ENCODE measurements at regions not wholly inside any gene's neighbourhood (a gene's known extent, or its start where the extent isn't known, plus 50 kb on each side); places are given as distances from the start of the nearest gene placed in this dataset.

GRCh38 chr9:708182-708550 lies 133.3 kb upstream of the DMRT1 start:
- Histone ChIP-seq H3K9me3 (no peaks in the 10 kb centered on the region), H3K36me3 (replicated peaks in 1 of 2; ENCODE audit: insufficient read depth in 1 of 2, low read depth in 2 of 2) (peaks cover 0 to 13% of the 10 kb centered on the region in 2 donors), H3K4me1 (peaks cover 65% of the 10 kb centered on the region), H3K27ac (peak overlapping the region; percentile 68 to 77 (median 73)), H3K27me3 (no peaks in the 10 kb centered on the region), H3K4me3 (no peak overlapping the region)
- WGBS, 2 donors: 3 to 13% methylated on average over 7 of the region's 7 CpGs
- TF ChIP-seq CTCF (IDR thresholded peaks at IDR 0.05) (no peak), POLR2A (IDR thresholded peaks at IDR 0.05) (no peak)
- ATAC-seq (no peak), DNase-seq (peak in 1 of 4 donors; percentile 38)
- intact Hi-C loops (cut with DNase I): no loop called here

- Histone ChIP-seq H3K36me3 (replicated peaks in 1 of 2; ENCODE audit: insufficient read depth in 1 of 2, low read depth in 2 of 2) (peaks cover 0 to 13% of the 10 kb centered on the region in 2 donors), H3K27me3 (no peaks in the 10 kb centered on the region), H3K4me1 (peaks cover 68% of the 10 kb centered on the region), H3K27ac (peak overlapping the region; percentile 68 to 77 (median 73)), H3K9me3 (no peaks in the 10 kb centered on the region), H3K4me3 (peak overlapping the region in 1 of 2 donors; percentile 1)
- TF ChIP-seq POLR2A (IDR thresholded peaks at IDR 0.05): peak in 2 of 3 donors; percentile 40 to 43
- TF ChIP-seq CTCF (IDR thresholded peaks at IDR 0.05): no peak
- peak; percentile 18 for ATAC-seq
- WGBS, 2 donors: 13 to 14% methylated on average over 9 of the region's 9 CpGs
- intact Hi-C loops (cut with DNase I): no loop called here
- DNase-seq: peak; percentile 31 to 52 (median 38)
These were observed 132.7 kb upstream of the DMRT1 start for GRCh38 chr9:708551-709432.

- no peak overlapping the region for H3K27ac ChIP-seq
- H3K27me3 ChIP-seq: no peaks in the 10 kb centered on the region
- intact Hi-C loops (cut with DNase I): no loop called here
- TF ChIP-seq CTCF (IDR thresholded peaks at IDR 0.05) (no peak), POLR2A (IDR thresholded peaks at IDR 0.05) (no peak)
- H3K4me3 ChIP-seq: no peak overlapping the region
- H3K36me3 ChIP-seq (replicated peaks in 1 of 2; ENCODE audit: insufficient read depth in 1 of 2, low read depth in 2 of 2): peaks cover 0 to 13% of the 10 kb centered on the region in 2 donors
- 93 to 97% methylated on average over 14 of the region's 14 CpGs for WGBS, 2 donors
- no peaks in the 10 kb centered on the region for H3K9me3 ChIP-seq
- ATAC-seq (no peak), DNase-seq (no peak)
- peaks cover 72% of the 10 kb centered on the region for H3K4me1 ChIP-seq
These were observed 130.3 kb upstream of the DMRT1 start for GRCh38 chr9:710951-711745.

GRCh38 chr9:711761-712553 lies 129.5 kb upstream of the DMRT1 start:
- TF ChIP-seq CTCF (IDR thresholded peaks at IDR 0.05) (no peak), POLR2A (IDR thresholded peaks at IDR 0.05) (no peak)
- no peak overlapping the region for H3K4me3 ChIP-seq
- H3K9me3 ChIP-seq: no peaks in the 10 kb centered on the region
- H3K27me3 ChIP-seq: no peaks in the 10 kb centered on the region
- 90 to 93% methylated on average over 22 of the region's 22 CpGs for whole genome bisulfite sequencing, 2 donors
- peaks cover 76% of the 10 kb centered on the region for H3K4me1 ChIP-seq
- no peak for ATAC-seq
- H3K36me3 ChIP-seq (replicated peaks in 1 of 2; ENCODE audit: insufficient read depth in 1 of 2, low read depth in 2 of 2): peaks cover 0 to 13% of the 10 kb centered on the region in 2 donors
- intact Hi-C loops (cut with DNase I): no loop called here
- no peak overlapping the region for H3K27ac ChIP-seq
- DNase-seq: no peak

All from body of pancreas (tissue), 4 donors.